HG03354 (cell line): ENCODE measurements at regions not wholly inside any gene's neighbourhood (a gene's known extent, or its start where the extent isn't known, plus 50 kb on each side); places are given as distances from the start of the nearest gene placed in this dataset.
"Not testable (repeated sequence)": the region's sequence is repeated elsewhere in the genome, so short reads cannot be mapped to it uniquely, and the experiment has no call there.

Source experiments
- ATAC-seq: cut with Tn5 transposase; IDR thresholded peaks from one replicate; pipeline ENCODE4 v1.9.1; 2021; ENCODE audit warnings: mild to moderate bottlenecking; ENCODE audit not compliant: unreplicated experiment, poor library complexity, severe bottlenecking

- ATAC-seq: not testable (repeated sequence)
Observed at GRCh38 chr6:120931520-120932180, 402.6 kb downstream of the TBC1D32 start.

DNA sequence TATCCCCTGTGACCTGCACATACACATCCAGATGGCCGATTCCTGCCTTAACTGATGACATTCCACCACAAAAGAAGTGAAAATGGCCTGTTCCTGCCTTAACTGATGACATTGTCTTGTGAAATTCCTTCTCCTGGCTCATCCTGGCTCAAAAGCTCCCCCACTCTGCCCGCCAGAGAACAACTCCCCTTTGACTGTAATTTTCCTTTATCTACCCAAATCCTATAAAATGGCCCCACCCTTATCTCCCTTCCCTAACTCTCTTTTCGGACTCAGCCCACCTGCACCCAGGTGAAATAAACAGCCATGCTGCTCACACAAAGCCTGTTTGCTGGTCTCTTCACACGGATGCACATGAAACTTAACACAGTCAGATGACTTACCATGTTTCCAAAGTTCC is 403.8 kb downstream of the TBC1D32 start:
- not testable (repeated sequence) for ATAC-seq

DNA sequence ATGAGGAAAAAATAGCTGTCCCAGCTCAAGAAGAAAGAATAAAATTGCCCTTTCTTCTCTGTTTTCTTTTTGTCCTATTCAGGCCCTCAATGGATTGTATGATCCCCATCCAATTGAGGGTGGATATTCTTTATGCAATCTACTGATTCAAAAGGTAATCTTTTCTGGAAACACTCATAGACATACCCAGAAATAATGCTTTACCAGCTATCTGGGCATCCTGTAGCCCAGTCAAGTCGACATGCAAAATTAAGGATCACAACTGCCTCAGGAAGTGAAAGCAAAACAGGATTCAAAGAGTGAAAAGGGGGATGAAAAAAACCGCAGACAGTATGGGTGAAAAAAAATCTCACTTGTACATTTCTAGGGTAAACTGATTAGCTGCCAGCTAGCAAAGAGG is 410.1 kb downstream of the TBC1D32 start:
- ATAC-seq: no peak

DNA sequence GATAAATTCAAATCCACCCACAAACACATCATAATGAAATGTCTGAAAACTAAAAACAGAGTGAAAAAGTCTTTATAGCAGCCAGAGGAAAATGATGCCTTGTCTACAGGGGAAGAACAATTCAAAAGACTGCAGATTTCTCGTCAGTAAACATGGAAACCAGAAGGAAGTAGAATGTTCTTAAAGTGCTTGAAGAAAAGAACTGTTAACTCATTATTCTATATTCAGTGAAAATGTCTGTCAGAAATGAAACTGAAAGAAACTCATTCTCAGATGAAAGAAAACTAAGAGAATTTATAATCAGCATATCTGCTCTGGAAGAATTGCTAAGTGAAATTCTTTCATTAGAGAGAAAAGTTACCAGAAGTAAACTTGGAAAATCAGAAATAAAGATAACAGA is 416.1 kb downstream of the TBC1D32 start:
- ATAC-seq: no peak

DNA sequence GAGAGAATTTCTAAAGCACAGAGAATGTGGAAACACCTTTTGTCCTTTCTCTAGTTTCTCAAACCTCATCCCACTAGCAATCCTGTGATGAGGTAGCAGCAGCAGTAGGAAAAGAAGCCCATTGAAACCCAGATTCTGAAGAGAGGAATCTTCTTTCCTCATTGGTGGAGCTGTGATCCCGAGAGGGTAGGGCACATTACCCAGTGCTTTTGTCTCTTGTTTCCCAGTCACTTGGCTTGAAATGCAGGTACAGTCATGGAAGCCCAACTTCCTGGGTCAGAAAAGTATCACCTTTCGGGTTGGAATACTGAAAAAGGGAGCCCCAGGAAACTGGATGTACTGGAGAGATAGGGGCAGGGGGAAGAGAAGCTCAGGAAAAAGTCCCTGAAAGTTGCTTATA is 417.4 kb downstream of the TBC1D32 start:
- ATAC-seq: no peak

DNA sequence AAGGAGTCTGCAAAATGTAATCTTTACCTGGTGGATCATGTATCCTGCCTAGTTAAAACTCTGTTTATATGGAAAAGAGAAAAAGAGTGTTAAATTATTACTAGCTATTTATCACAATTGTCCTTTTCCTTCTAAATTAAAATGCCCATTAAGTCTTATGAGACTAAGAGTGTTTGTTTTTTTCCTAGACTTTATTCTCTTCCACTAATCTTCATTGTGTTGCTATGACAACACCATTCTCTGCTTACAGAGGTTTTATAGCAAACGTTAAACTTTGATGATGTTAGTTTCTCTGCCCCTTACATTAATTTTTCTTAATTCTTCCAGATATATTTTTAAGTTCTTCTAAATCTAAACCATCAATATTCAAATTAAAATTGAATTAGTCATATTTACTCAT is 420.8 kb downstream of the TBC1D32 start:
- no peak for ATAC-seq

GRCh38 chr6:120908767-120909166 is 425.5 kb downstream of the TBC1D32 start:
- no peak for ATAC-seq

GRCh38 chr6:120903836-120904235 is 430.4 kb downstream of the TBC1D32 start:
- no peak for ATAC-seq

- no peak for ATAC-seq
Observed at GRCh38 chr6:120899932-120900331, 434.3 kb downstream of the TBC1D32 start.

DNA sequence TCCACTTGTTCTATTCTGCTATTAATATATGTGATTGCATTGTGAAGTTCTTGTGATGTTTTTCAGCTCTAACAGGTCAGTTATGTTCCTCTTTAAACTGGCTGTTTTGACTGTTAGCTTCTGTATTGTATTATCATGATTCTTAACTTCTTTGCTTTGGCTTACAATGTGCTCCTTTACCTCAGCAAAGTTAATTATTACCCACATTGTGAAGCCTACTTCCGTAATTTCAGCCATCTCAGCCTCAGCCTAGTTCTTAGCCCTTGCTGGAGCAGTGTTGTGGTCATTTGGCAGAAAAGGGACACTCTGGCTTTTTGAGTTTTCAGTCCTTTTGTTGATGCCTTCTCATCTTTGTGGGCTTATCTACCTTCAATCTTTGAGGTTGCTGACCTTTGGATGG is 440.2 kb downstream of the TBC1D32 start:
- ATAC-seq: peak; percentile 95

GRCh38 chr6:120876931-120877330 is 457.3 kb downstream of the TBC1D32 start:
- no peak for ATAC-seq

- ATAC-seq: peak; percentile 74
Observed at GRCh38 chr6:120876424-120876823, 457.9 kb downstream of the TBC1D32 start.

DNA sequence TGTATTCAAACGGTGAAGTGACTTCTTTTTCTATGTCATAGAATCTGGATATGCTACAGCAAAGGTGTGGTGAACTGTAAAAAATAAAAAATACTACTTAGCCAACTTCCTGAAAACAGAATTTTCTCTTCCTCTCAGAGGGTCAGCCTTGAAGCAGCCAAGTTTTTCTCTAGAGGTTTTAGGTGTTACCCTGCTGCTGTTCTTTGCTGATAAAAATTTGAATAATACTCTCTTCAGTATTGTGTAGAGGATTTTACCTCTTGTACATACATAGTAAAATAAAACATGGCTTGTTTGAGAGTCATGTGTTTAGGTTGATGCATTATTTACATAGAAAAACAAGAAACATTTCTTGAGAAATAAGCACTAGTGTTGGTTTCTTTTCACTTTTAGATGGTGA is 458.4 kb downstream of the TBC1D32 start:
- ATAC-seq: peak; percentile 57

- no peak for ATAC-seq
Observed at GRCh38 chr6:120874422-120874821, 459.9 kb downstream of the TBC1D32 start.

DNA sequence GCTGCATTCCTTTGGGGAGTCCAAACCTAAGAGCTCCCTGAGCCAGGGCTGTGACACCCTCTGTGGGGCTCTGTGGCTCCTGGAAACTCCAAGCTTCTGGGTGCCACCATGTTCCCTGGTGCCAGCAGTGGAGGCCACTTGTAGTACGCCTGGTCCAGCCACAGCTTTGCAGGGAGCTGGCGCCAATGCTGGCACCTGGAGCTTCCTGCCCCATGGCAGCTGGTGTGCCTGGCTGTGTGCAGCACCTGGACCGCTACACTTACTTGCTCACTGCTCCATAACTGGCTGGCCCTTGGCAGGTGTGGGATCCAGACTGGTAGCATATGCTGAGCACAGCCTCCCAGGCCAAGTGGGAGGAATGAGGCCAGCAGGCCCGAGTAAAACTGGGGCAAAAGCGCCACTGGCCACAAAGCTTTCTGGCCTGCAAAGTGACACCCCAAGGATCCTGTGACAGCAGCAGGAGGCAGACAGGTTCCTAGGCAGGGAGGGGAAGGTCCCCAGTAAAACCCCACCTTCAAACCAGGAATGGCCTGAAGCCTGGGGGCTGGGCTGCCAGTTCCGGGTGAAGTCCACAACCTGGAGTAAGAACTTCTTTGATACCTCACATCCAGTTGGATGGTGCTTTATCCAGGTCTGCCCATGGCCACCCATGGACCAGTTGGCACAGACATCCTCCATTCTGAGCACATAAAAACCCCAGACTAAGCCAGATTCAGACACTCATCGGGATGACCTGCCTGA is 461.0 kb downstream of the TBC1D32 start:
- no peak for ATAC-seq

GRCh38 chr6:120872262-120872578 is 462.1 kb downstream of the TBC1D32 start:
- ATAC-seq: no peak

- no peak for ATAC-seq
Observed at GRCh38 chr6:120871416-120872261, 462.6 kb downstream of the TBC1D32 start.

GRCh38 chr6:120869397-120869796 is 464.9 kb downstream of the TBC1D32 start:
- ATAC-seq: no peak

GRCh38 chr6:120857422-120857821 is 476.9 kb downstream of the TBC1D32 start:
- no peak for ATAC-seq

GRCh38 chr6:120854583-120854982 is 479.7 kb downstream of the TBC1D32 start:
- no peak for ATAC-seq

- no peak for ATAC-seq
Observed at GRCh38 chr6:120853489-120853888, 480.8 kb downstream of the TBC1D32 start.
